ENCODE measurements at regions not wholly inside any gene's neighbourhood (a gene's known extent, or its start where the extent isn't known, plus 50 kb on each side); places are given as distances from the start of the nearest gene placed in this dataset.
"Not testable (repeated sequence)": the region's sequence is repeated elsewhere in the genome, so short reads cannot be mapped to it uniquely, and the experiment has no call there.

- H3K27me3 ChIP-seq (ENCODE audit: control insufficient read depth in 1 of 2, insufficient read depth in 2 of 2, low read length in 2 of 2); intact Hi-C loops (cut with micrococcal nuclease; ENCODE audit: unreplicated experiment); H3K4me3 ChIP-seq (replicated peaks in 1 of 3; ENCODE audit: insufficient read depth in 1 of 3, low read depth in 2 of 3, low read length in 3 of 3); H3K27ac ChIP-seq (ENCODE audit: extremely low read length, insufficient read depth, low read length); H3K9me3 ChIP-seq (ENCODE audit: low read length); H3K79me2 ChIP-seq (ENCODE audit: insufficient read depth, low read length); H3K36me3 ChIP-seq (replicated peaks in 1 of 2; ENCODE audit: control insufficient read depth in 1 of 2, insufficient read depth in 2 of 2, low read length in 2 of 2); BruUV-seq (replicated peaks); in situ Hi-C loops (cut with HindIII; ENCODE audit: extremely low pct_ligation_motif_present, low pct_unique_long_range_greater_than_20kb); CTCF ChIA-PET (ENCODE audit: low intra/inter-chr PET ratio, low total read pairs); POLR2A ChIA-PET; H4K20me1 ChIP-seq (ENCODE audit: insufficient read depth, low read length); H2AFZ ChIP-seq (ENCODE audit: low read length); TF ChIP-seq GABPA, USF2 (IDR thresholded peaks at IDR 0.05; ENCODE audit: low read depth, low read length): not testable (repeated sequence)
- WGBS (ENCODE audit: low lambda C conversion rate), result 10% methylated on average over 15 of the region's 24 CpGs
- peak; percentile 65 for ATAC-seq
- Histone ChIP-seq H3K4me2 (ENCODE audit: low read depth, low read length) (peak overlapping the region; percentile 33; the same call in 1 of the 2 replicates), H3K9ac (ENCODE audit: insufficient read depth, low read depth, low read length) (peak overlapping the region; percentile 1; the same call in 1 of the 2 replicates), H3K4me1 (ENCODE audit: insufficient read depth, low read length) (peaks cover 41% of the 10 kb centered on the region)
- peak; percentile 68 for DNase-seq (ENCODE audit: low spot score)
- FAIRE-seq, result peak; percentile 72
- TF ChIP-seq GABPA (CRISPR knock-in tag; IDR thresholded peaks at IDR 0.05; ENCODE audit: low read depth), result 0 out of 2 replicates have a peak, but pooled peaks have one; percentile 14
- peak; percentile 2; the same call in 1 of the 2 replicates for TF ChIP-seq ZBTB33 (CRISPR knock-in tag; IDR thresholded peaks at IDR 0.05)
- TF ChIP-seq ZNF687 (CRISPR knock-in tag; IDR thresholded peaks at IDR 0.05), result peak; percentile 74
- 0 out of 2 replicates have a peak, but pooled peaks have one; percentile 3 for TF ChIP-seq CEBPG (CRISPR knock-in tag; IDR thresholded peaks at IDR 0.05)
- peak; percentile 37; the same call in 1 of the 2 replicates for TF ChIP-seq USF2 (CRISPR knock-in tag; IDR thresholded peaks at IDR 0.05; ENCODE audit: borderline replicate concordance)
- peak; percentile 52; the same call in 1 of the 2 replicates for TF ChIP-seq HOXA3 (CRISPR knock-in tag; IDR thresholded peaks at IDR 0.05)
- peak; percentile 61 for TF ChIP-seq MAX (IDR thresholded peaks at IDR 0.05)
- TF ChIP-seq ZNF18 (CRISPR knock-in tag; IDR thresholded peaks at IDR 0.05; ENCODE audit: insufficient replicate concordance), result peak; percentile 61
- TF ChIP-seq MEIS2 (CRISPR knock-in tag; IDR thresholded peaks at IDR 0.05), result peak; percentile 60; the same call in 1 of the 2 replicates
Observed at GRCh38 chr16:29177888-29178726, 193.3 kb downstream of the LAT start.

All from HepG2 (cell line).